Rectal smooth muscle tissue (tissue), 1 donor: ENCODE measurements at regions not wholly inside any gene's neighbourhood (a gene's known extent, or its start where the extent isn't known, plus 50 kb on each side); places are given as distances from the start of the nearest gene placed in this dataset.
"Not testable (repeated sequence)": the region's sequence is repeated elsewhere in the genome, so short reads cannot be mapped to it uniquely, and the experiment has no call there.

Experiments used
- H3K27ac ChIP-seq: one replicate; pipeline ENCODE4 v1.7.0; 2013; ENCODE audit warnings: low read depth, low read length, inconsistent platforms
- H3K27me3 ChIP-seq: one replicate; pipeline ENCODE4 v1.7.0; 2013; ENCODE audit warnings: low read length; ENCODE audit not compliant: control insufficient read depth, insufficient read depth
- H3K36me3 ChIP-seq: one replicate; pipeline ENCODE4 v1.7.0; 2013; ENCODE audit warnings: low read length; ENCODE audit not compliant: control insufficient read depth, insufficient read depth
- H3K4me1 ChIP-seq: one replicate; pipeline ENCODE4 v1.7.0; 2013; ENCODE audit warnings: low read length; ENCODE audit not compliant: control insufficient read depth, insufficient read depth
- H3K4me3 ChIP-seq: one replicate; pipeline ENCODE4 v1.7.0; 2013; ENCODE audit warnings: low read length
- H3K9ac ChIP-seq: one replicate; pipeline ENCODE4 v1.7.0; 2013; ENCODE audit warnings: low read length

DNA sequence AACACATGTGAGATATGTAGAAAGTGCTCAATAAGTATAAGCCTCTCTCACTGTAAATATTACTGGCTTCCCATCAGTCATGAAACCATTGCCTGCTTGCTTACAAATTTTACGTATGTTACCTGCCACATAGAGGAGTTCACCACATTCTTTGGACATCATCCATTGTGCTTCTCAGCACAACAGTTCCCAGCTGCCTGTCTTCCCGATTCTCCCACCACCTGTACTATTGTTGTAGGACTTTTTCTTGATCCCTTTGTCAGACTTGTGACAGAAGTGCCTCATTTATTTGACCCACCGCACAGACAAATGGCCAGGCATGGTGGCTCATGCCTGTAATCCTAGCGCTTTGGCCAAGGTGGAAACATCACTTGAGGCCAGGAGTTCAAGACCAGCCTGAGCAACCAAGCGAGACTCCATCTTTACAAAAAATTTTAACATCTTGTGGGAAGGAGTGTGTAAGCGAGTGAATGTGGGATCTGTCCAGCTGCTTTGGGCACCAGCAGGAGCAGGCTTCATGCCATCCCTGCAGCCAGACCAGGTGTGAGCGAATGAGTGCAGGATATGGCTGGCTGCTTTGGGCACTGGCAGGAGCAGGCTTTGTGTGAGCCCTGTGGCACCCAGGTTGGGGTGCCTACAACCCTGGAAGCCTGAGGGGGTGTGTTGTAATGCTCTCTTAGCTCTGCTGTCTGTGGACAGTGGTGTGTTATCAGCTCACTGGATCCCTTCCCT lies 139.9 kb upstream of the ELL2 start:
- H3K4me3 ChIP-seq: no peak overlapping the region
- H3K4me1 ChIP-seq: no peaks in the 10 kb centered on the region
- no peak overlapping the region for H3K9ac ChIP-seq
- no peaks in the 10 kb centered on the region for H3K36me3 ChIP-seq
- no peaks in the 10 kb centered on the region for H3K27me3 ChIP-seq
- H3K27ac ChIP-seq: no peak overlapping the region

DNA sequence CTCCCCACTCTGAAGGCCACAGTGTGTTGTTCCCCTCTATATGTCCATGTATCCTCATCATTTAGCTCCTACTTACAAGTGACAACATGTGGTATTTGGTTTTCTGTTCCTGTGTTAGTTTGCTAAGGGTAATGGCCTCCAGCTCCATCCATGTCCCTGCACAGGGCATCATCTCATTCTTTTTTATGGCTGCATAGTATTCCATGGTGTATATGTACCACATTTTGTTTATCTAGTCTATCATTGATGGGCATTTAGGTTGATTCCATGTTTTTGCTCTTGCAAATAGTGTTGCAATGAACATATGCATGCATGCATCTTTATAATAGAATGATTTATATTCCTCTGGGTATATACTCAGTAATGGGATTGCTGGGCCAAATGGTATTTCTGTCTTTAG lies 135.8 kb upstream of the ELL2 start:
- not testable (repeated sequence) for H3K27me3 ChIP-seq, H3K4me3 ChIP-seq, H3K36me3 ChIP-seq, H3K4me1 ChIP-seq, H3K9ac ChIP-seq, H3K27ac ChIP-seq

DNA sequence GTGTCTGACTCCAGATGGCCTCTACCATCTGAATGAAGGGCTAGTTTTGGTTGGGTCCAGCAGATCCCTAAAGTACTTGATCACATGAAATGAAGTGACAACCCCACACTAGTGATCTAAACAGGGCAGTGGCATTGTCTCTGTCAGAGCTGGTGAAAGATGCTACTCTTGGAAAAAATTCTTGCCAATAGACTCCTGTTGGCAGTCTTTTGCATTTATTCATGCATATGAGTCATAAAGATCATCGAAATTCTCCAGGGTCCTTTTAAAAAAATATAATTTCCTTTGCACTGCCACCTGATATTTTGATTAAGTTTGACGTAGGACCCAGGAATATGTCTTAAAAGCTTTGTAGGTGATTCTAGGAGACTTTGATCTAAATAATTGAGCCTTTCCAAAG lies 135.1 kb upstream of the ELL2 start:
- Histone ChIP-seq H3K27me3 (no peaks in the 10 kb centered on the region), H3K36me3 (no peaks in the 10 kb centered on the region), H3K9ac (no peak overlapping the region), H3K4me1 (no peaks in the 10 kb centered on the region), H3K27ac (no peak overlapping the region), H3K4me3 (no peak overlapping the region)

DNA sequence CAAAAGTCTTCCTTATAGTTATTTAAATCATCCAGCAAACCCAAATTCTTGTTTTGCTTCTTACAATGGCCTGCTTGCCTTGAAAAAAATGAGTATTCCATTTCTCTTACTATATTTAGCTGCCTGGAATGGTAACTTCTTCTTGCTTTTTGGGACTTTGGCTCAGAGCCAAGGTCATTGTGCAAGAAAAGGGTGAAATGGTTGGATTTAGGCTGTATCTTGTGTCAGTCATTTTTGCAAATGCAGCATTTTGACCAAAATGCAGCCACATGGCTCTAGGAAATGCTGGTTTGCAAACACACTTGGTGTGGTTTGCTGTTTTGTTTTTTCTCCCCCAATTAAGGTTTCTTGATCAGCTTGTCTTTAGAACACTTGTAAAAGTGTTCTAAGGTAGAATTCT lies 133.3 kb upstream of the ELL2 start:
- Histone ChIP-seq H3K4me1 (no peaks in the 10 kb centered on the region), H3K27ac (no peak overlapping the region)

DNA sequence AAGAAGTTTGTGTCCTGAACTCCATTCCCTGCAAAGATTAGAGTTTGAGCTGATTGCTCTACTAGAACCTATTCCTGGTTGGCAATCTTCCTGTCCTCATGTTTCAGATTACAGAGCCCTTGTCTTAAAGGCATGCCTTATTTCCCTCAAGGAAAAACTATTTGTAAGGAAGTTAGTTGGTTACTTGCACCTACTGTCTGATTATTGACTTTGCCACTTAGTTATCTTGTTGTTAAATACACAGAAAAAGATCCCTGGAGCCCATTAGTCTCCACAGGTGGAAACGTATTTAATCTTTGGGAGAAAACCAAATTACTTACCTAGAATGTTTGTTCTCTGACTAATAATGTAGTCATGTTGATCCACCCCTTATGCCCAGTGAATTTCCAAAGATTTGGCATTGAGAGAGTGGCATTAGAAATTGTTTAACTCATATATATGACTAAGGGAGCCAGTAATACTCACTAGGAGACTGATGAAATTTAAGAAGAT lies 132.3 kb upstream of the ELL2 start:
- Histone ChIP-seq H3K9ac (no peak overlapping the region), H3K4me1 (no peaks in the 10 kb centered on the region), H3K27ac (no peak overlapping the region), H3K36me3 (no peaks in the 10 kb centered on the region), H3K4me3 (no peak overlapping the region), H3K27me3 (no peaks in the 10 kb centered on the region)

More for the DNA sequence above, 133.3 kb upstream of the ELL2 start:
- Histone ChIP-seq H3K9ac (no peak overlapping the region), H3K36me3 (no peaks in the 10 kb centered on the region), H3K4me3 (no peak overlapping the region), H3K27me3 (no peaks in the 10 kb centered on the region)

DNA sequence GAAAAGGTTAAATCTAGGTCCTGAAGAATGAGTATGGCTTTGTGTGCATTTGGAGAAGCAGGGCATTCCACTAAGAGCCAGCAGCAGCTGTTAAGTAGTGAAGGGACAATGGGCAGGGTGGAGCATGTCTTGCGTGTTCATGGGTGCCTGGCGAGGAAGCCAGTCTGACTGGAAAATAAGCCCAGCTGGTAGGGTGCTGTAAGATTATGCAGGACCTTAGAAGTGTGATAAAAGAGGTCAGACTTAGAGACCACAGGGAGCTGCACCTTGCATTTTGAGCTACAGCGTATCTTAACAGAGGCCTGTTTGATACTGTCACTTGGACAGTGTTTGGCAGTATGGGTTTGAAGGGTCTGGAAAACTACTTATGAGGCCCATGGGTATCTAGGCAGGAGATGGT lies 131.7 kb upstream of the ELL2 start:
- no peak overlapping the region for H3K27ac ChIP-seq
- H3K36me3 ChIP-seq: no peaks in the 10 kb centered on the region
- no peaks in the 10 kb centered on the region for H3K27me3 ChIP-seq
- no peak overlapping the region for H3K9ac ChIP-seq
- H3K4me3 ChIP-seq: no peak overlapping the region
- no peaks in the 10 kb centered on the region for H3K4me1 ChIP-seq

DNA sequence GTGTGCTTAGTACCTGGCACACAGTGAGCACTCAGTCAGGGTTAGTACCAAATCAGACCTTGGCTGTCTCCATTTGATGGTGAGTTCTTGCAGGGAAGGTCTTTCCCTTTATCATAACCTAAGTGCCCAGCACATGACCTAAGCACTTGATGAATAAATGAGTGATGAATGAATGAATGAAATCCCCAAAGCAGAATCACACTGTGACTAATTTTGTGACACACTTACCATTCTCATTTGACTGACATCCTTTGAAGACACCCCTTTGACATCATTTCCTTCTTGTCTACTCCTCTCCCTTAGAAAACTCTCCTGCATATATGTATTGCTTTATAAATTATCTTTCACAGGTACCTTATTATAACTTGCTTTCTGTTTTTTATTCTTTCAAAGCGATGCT lies 130.2 kb upstream of the ELL2 start:
- no peaks in the 10 kb centered on the region for H3K36me3 ChIP-seq
- no peak overlapping the region for H3K9ac ChIP-seq
- no peak overlapping the region for H3K27ac ChIP-seq
- H3K27me3 ChIP-seq: no peaks in the 10 kb centered on the region
- no peaks in the 10 kb centered on the region for H3K4me1 ChIP-seq
- no peak overlapping the region for H3K4me3 ChIP-seq

DNA sequence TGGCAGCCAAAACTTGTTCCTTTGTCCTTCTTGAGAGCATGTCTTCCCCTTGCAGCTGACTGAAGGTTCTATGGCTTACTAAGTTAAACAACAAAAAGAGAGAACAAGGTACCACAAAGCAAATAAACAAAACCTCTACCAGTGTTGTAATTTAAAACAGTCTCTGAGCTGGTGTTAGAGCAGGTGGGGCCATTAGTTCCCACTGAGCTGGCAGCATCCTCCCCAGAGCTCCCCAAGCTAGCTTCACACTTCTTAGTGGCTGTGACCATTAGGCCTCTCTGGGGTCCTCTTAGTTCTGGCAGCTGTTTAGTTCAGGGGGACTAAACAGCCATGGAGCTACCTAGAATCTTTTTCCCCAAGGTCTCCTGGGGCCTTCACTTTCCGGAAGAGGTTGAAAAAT lies 128.6 kb upstream of the ELL2 start:
- H3K27ac ChIP-seq: no peak overlapping the region
- no peaks in the 10 kb centered on the region for H3K36me3 ChIP-seq
- no peak overlapping the region for H3K9ac ChIP-seq
- no peaks in the 10 kb centered on the region for H3K27me3 ChIP-seq
- H3K4me3 ChIP-seq: no peak overlapping the region
- H3K4me1 ChIP-seq: no peaks in the 10 kb centered on the region

DNA sequence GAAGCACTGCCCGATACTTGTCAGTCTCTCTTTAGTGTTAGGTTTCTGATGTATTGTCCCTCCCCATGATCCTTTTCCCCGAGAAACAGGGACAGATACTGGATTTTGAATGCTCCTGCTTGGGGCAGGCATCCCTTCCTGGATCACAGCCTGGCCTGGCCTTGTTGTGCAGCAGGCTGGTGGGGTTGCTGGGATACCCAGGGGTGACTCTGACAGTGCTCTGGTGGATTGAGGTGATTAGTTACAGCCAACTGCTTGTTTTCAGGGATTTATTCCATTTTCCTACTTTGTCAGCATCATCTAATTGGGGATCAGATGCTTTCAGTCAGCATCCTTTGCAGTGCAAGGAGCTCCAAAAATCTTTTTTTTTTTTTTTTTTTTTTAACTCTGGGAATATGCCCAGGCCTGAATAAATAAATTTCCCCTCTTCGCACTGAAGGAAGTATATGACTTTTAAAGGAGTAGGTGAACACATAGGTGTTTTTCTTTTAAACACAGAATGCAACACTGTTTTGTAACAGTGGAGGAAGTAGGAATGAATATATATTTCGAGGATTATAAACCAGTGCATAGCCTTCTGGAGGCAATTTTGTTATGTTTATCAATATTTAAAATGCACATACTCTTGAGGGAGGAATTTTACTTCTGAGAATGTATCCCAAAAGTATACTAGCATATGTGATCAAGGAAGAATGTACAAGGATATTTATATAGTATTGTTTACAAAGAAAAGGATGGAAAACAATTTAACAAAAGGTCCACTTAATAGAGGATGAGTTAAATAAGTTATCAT lies 127.3 kb upstream of the ELL2 start:
- Histone ChIP-seq H3K27me3 (no peaks in the 10 kb centered on the region), H3K27ac (no peak overlapping the region), H3K9ac (no peak overlapping the region)

DNA sequence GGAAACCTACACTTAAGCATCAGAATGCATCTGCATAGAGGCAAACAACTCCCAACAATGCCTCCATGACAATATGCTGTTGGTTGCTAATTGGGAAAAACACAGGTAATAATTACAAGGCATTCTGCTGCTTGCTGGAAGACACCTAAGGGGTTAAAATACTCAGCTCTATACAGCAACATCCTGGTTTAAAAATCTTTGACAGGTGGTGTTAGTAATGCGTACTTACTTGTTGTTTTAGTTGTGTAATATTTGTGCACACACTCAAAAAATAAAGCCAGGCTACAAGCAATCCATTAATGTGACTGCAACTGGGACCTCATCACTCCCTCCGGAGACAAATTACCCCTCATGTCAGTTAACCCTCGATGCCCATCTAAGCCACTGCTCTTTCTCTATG lies 126.3 kb upstream of the ELL2 start:
- no peaks in the 10 kb centered on the region for H3K4me1 ChIP-seq
- H3K27ac ChIP-seq: no peak overlapping the region
- no peaks in the 10 kb centered on the region for H3K36me3 ChIP-seq
- no peak overlapping the region for H3K9ac ChIP-seq
- H3K27me3 ChIP-seq: no peaks in the 10 kb centered on the region
- no peak overlapping the region for H3K4me3 ChIP-seq

More for the DNA sequence above, 127.3 kb upstream of the ELL2 start:
- Histone ChIP-seq H3K4me3 (no peak overlapping the region), H3K4me1 (no peaks in the 10 kb centered on the region), H3K36me3 (no peaks in the 10 kb centered on the region)

DNA sequence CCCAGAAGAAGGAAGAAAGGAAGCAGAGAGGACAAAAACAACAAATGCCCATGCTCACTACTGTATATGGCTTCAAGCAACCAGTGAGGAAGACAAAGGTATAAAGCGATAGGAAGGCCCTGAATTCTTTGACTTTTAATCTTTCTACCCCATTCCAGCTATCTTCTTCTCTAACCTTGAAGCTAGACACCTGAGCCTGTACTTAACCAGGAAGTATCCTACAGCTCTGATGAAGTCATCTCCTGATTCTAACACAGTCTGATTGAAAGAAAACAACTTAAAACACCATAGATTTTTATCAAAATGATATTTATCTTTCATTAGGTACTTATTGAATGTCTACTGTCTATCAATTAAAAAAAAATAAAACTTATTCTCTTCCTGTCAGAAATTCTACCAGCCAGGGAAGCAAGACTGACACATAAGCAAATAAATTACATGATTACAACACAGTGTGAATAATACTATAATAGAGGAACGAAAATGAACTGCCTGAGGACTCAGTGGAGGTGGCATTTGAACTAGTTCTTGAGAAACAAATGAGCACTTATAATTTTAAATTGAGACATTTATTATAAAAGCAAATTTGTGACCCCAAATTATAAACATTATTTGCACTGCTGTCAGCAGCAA lies 123.3 kb upstream of the ELL2 start:
- Histone ChIP-seq H3K4me3 (no peak overlapping the region), H3K4me1 (no peaks in the 10 kb centered on the region), H3K27me3 (no peaks in the 10 kb centered on the region), H3K27ac (no peak overlapping the region), H3K9ac (no peak overlapping the region), H3K36me3 (no peaks in the 10 kb centered on the region)

DNA sequence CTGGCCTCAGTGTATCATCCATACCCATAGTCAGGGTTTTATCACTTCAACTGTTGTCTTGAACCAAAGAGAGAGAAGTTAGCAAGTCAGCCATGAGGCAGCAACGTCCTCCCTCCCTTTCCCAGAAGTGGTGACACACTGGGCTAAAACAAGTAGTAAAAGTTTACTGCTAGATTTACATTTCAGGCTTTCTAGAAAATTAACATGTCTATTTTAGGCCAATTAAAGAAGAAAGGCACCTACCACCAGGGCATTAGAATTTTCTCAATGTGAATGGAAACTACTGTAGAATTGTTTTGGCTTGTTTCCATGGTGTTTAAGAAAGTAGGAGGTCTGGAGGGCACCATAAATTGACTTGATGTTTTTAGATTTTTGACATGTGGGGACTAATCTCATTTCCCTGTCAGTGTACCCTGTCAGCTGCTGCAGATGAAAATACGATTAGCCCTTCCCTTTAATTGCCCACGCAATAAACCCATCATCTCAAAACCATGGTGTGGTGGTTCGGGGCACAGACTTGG lies 121.8 kb upstream of the ELL2 start:
- Histone ChIP-seq H3K4me1 (no peaks in the 10 kb centered on the region), H3K4me3 (no peak overlapping the region), H3K27me3 (no peaks in the 10 kb centered on the region), H3K9ac (no peak overlapping the region), H3K36me3 (no peaks in the 10 kb centered on the region), H3K27ac (no peak overlapping the region)
